ENCODE measurements at regions not wholly inside any gene's neighbourhood (a gene's known extent, or its start where the extent isn't known, plus 50 kb on each side); places are given as distances from the start of the nearest gene placed in this dataset.

- DNase-seq (ENCODE audit: low read depth), result no peak
Measured at GRCh38 chr1:82491301-82492048, 690.7 kb downstream of the ADGRL2 start.

GRCh38 chr1:82487778-82488177 is 687.0 kb downstream of the ADGRL2 start:
- no peak for DNase-seq (ENCODE audit: low read depth)

- no peak for DNase-seq (ENCODE audit: low read depth)
Measured at GRCh38 chr1:82486969-82487368, 686.2 kb downstream of the ADGRL2 start.

DNA sequence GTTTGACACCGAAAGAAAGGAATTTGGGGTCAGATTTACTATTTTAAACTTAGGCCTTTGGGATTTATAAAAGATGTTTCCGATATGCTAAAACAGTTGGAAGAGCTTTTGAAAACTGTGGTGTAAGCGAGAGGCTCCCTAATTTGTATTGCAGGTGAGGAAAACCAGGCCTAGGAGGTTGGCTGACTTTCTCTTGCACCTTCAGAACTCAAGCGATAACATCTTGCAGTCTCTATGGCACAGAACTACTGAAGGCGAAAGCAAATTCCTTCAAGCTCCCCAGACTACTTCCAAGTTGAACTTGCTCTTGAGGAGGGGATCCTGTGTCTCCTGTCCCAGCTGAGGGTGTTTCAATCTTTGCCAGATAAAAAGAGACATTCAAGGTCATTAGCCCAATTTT is 685.7 kb downstream of the ADGRL2 start:
- DNase-seq (ENCODE audit: low read depth), result no peak

DNA sequence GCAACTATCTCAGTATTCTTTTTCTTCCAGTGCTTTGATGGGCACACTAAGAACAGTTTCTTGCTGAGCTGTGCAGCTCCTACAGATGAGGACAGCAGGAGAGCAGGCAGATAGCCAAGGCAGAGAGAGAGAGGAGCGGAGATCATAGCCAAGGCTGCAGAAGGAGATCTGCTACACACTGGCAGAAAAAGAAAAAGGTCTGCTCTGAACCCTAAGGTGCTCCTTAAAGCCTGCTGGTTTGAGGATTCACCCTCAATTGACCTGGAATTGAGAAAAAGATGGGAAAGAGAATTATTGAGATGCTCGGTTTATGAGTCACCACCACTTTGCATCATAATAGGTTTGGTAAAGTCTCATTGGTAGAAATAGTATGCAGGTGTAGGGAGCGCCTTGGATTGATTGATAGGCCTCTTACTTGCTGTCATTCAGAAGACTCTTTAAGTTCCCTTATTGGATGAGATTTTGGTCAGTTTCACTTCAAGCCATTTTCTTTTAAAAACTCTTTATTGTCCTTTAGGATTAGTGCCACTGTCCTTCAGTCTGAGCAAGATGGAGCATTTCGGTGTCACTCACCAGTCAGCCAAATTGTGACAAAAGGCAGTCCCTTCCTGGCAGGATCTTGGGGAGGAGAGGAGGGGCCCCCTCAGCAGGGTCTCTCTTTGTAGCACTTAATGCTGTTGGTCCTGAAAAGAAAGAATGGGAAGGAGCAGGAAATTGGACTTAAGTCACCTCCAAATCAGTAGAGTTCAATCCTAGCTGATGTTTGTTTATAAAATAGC is 685.0 kb downstream of the ADGRL2 start:
- DNase-seq (ENCODE audit: low read depth), result no peak

DNA sequence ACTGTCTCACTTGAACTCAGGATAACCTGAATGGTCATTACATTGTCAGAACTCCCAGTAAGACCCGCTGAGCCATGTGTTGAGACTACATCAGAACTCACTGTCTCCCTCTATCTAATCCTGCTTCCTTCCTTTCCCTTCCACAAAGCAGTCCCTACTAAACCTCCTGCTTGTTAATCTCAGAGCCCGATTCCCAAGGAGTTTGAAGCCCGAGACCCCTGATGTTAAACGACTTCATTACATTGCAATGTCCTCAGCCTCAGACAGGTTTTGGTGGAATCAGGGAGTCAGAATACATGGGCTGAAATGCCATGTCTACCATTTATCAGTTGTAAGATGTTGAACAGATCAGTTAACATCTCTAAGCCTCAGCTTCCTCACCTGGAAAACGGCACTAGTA is 682.4 kb downstream of the ADGRL2 start:
- no peak for DNase-seq (ENCODE audit: low read depth)

- no peak for DNase-seq (ENCODE audit: low read depth)
Measured at GRCh38 chr1:82478916-82479315, 678.2 kb downstream of the ADGRL2 start.

GRCh38 chr1:82472489-82473131 is 671.9 kb downstream of the ADGRL2 start:
- no peak for DNase-seq (ENCODE audit: low read depth)

- DNase-seq (ENCODE audit: low read depth), result no peak
Measured at GRCh38 chr1:82466891-82467290, 666.2 kb downstream of the ADGRL2 start.

DNA sequence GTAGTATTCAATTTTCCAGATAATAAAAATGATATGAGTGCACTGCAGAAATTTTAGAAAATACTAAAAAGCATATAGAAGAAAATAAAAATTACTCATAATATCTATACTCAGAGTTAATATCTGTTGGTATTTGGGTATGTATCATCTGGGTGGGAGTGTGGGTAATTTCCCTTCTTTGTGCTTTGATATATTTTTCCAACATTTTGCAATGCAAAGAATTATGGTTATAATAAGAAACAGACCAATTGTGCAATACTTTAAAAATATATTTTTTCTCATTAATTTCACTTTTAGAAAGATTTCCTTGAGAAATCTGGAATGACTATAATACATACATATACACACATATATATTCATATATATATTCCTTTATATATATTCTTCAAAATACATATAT is 665.7 kb downstream of the ADGRL2 start:
- no peak for DNase-seq (ENCODE audit: low read depth)

DNA sequence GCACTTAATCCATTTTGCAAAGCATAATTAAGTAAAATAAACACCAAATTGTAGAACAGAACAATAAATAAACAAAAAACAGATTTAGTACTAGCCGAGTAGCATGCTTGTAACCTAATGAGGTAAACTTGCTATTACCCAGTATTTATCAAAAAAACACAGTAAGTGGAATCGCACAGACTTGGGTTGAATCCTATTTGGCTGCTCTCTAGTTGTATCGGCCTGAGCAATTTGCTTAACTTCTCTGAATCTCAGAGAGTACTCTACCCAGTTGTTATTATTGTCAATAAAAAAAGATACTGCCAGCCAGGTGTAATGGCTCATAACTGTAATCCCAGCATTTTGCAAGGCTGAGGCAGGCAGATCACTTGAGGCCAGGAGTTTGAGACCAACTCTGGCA is 664.3 kb downstream of the ADGRL2 start:
- DNase-seq (ENCODE audit: low read depth), result no peak

GRCh38 chr1:82464362-82465001 is 663.7 kb downstream of the ADGRL2 start:
- DNase-seq (ENCODE audit: low read depth), result no peak

- DNase-seq (ENCODE audit: low read depth), result no peak
Measured at GRCh38 chr1:82463951-82464350, 663.2 kb downstream of the ADGRL2 start.

DNA sequence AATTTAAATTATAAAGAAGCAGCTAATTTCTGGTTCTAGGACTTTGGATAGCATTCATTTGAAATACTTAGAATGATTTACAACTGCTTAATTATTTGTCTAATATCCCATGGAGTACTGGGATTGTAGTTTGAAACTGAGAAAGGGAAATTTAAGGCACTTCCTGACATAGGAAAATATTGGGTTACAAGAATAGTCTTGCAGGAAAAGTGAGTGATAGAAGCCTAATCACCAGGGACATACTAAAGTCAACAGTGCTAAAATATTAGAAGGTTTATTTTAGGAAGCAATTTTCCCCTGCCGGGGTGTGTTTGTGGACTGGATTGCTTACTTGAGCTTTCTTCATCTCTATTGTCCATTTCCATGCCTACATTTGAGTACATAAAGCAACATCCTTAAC is 661.6 kb downstream of the ADGRL2 start:
- no peak for DNase-seq (ENCODE audit: low read depth)

DNA sequence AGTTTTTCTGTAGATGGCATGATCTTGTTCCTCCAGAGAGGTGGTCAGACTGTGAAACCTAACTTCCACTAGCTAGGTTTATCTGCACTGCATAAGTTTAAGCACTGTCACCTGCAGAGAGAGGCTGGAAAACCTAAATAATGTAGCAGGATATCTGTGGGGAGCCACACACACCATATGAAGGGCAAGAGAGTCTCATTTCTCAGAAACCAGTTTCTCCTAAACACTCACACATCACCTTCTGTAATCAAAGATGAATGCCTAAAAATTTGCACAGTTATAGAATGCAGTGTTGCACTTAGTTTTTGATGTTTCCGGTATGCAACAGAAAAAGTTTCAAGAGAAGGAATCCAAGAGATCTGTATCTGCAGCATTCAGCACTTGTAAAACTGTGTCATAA is 654.6 kb downstream of the ADGRL2 start:
- DNase-seq (ENCODE audit: low read depth), result no peak

DNA sequence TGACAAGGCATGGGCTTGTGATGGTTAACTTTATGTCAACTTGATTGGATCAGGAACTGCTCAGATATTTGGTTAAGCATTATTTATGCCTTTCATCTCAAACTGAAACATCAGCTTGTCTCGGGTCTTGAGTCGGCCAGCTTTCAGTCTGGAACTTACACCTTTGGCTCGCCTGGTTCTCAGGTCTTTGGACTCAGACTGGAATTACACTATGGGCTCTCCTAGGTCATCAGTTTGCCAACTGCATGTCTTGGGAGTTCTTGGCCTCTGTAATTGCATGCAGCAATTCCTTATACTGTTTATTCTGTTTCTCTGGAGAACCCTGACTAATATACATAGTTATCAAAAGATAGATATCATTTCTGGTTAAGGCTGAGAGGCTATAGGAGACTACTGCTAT is 653.7 kb downstream of the ADGRL2 start:
- DNase-seq (ENCODE audit: low read depth), result no peak

GRCh38 chr1:82453511-82454185 is 652.9 kb downstream of the ADGRL2 start:
- no peak for DNase-seq (ENCODE audit: low read depth)

- DNase-seq (ENCODE audit: low read depth), result no peak
Measured at GRCh38 chr1:82452096-82452495, 651.4 kb downstream of the ADGRL2 start.

DNA sequence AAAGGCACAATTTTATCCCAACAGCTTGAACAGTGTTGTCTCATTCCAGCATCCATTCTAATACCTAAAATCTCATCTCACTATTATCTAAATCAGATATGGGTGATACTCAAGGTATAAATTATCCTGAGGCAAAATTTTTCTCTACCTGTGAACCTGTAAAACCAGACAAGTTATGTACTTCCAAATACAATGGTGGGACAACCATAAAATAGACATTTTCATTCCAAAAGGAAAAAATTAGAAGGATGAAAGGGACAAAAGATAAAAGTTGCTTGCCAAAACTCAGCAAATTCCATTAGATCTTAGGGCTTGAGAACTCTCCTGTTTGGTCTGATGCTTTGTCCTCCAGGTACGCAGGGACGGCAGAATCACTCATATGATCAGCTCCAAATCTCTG is 650.5 kb downstream of the ADGRL2 start:
- DNase-seq (ENCODE audit: low read depth), result no peak

DNA sequence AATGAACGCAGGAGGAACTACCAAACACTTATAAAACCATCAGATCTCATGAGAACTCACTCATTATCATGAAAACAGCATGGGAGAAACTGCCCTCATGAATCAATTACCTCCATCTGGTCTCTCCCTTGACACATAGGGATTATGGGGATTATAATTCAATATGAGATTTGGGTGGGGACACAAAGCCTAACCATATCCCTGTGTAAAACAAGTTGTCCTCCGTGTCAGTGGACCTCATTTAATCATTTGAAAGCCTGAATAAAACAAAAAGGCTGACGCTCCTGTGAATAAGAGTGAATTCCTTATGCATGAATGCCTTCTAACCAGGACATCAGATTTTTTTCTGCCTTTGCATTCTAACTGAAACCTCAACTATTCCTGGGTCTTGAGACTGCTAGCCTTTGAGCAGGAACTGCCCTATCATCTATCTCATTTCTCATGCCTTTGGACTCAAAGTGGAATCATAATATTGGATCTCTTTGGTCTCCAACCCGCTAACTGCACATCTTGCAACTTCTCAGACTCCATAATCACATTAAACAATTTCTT is 648.8 kb downstream of the ADGRL2 start:
- DNase-seq (ENCODE audit: low read depth), result no peak

- no peak for DNase-seq (ENCODE audit: low read depth)
Measured at GRCh38 chr1:82446955-82447354, 646.2 kb downstream of the ADGRL2 start.

- DNase-seq (ENCODE audit: low read depth), result no peak
Measured at GRCh38 chr1:82446236-82446635, 645.5 kb downstream of the ADGRL2 start.

Measured in ELR (cell line).